OCI-LY3 (cell line): ENCODE measurements at regions not wholly inside any gene's neighbourhood (a gene's known extent, or its start where the extent isn't known, plus 50 kb on each side); places are given as distances from the start of the nearest gene placed in this dataset.

ENCODE experiments used
- H2AFZ ChIP-seq: fragments of 200-600, 300-600 bp; shearing (Covaris generic); 2 replicates; pipeline ENCODE4 v1.6.0; 2014; ENCODE audit warnings: antibody characterized with exemption, low read depth, low read length
- H3K27ac ChIP-seq: fragments of 200-600, 300-600 bp; sonication (generic); 2 replicates; pipeline ENCODE4 v1.5.1; 2014; ENCODE audit warnings: mild to moderate bottlenecking, low read length, moderate library complexity, mixed read lengths
- H3K27me3 ChIP-seq: fragments of 200-600, 300-600 bp; sonication (generic); 2 replicates; pipeline ENCODE4 v1.6.1; 2014; ENCODE audit warnings: low read depth, low read length, mixed read lengths
- H3K36me3 ChIP-seq: fragments of 200-600, 300-600 bp; sonication (generic); replicated peaks from 2 replicates; pipeline ENCODE3; 2014; ENCODE audit warnings: low read depth, low read length, mixed read lengths
- H3K4me1 ChIP-seq: fragments of 300-600, 200-600 bp; sonication (generic); 2 replicates; pipeline ENCODE4 v1.6.1; 2014; ENCODE audit warnings: low read length, mixed read lengths
- H3K4me2 ChIP-seq: fragments of 200-600, 300-600 bp; sonication (generic); 2 replicates; pipeline ENCODE4 v1.6.1; 2014; ENCODE audit warnings: low read length, mixed read lengths
- H3K4me3 ChIP-seq: fragments of 300-600, 200-600 bp; sonication (generic); 2 replicates; pipeline ENCODE4 v1.5.1; 2014; ENCODE audit warnings: antibody characterized with exemption, mild to moderate bottlenecking, low read length, moderate library complexity
- H3K79me2 ChIP-seq: fragments of 300-600, 200-600 bp; shearing (Covaris generic); 2 replicates; pipeline ENCODE4 v1.6.1; 2014; ENCODE audit warnings: mild to moderate bottlenecking, low read length, mixed read lengths
- H3K9ac ChIP-seq: fragments of 300-600, 200-600 bp; shearing (Covaris generic); 2 replicates; pipeline ENCODE4 v1.6.0; 2014; ENCODE audit warnings: mild to moderate bottlenecking, low read length, moderate library complexity
- H3K9me3 ChIP-seq: fragments of 200-600, 300-600 bp; shearing (Covaris generic); 2 replicates; pipeline ENCODE4 v1.6.1; 2014; ENCODE audit warnings: low read length, mixed read lengths; ENCODE audit not compliant: insufficient read depth
- H4K20me1 ChIP-seq: fragments of 200-600, 300-600 bp; sonication (generic); 2 replicates; pipeline ENCODE4 v1.6.1; 2016; ENCODE audit warnings: low read length, mixed read lengths; ENCODE audit not compliant: insufficient read depth
- EZH2phosphoT487 ChIP-seq: fragments of 200-600 bp; shearing (Covaris generic); IDR thresholded peaks from 2 replicates; pipeline ENCODE4 v1.6.1; 2018; ENCODE audit warnings: antibody characterized with exemption, mixed run types, low read depth
- TF ChIP-seq, protein P1 (sequence below): fragments of 200-600, 300-600 bp; sonication (generic); IDR thresholded peaks from 2 replicates; pipeline ENCODE4 v1.5.1; 2014; ENCODE audit warnings: antibody characterized with exemption, low read length, low read depth

DNA sequence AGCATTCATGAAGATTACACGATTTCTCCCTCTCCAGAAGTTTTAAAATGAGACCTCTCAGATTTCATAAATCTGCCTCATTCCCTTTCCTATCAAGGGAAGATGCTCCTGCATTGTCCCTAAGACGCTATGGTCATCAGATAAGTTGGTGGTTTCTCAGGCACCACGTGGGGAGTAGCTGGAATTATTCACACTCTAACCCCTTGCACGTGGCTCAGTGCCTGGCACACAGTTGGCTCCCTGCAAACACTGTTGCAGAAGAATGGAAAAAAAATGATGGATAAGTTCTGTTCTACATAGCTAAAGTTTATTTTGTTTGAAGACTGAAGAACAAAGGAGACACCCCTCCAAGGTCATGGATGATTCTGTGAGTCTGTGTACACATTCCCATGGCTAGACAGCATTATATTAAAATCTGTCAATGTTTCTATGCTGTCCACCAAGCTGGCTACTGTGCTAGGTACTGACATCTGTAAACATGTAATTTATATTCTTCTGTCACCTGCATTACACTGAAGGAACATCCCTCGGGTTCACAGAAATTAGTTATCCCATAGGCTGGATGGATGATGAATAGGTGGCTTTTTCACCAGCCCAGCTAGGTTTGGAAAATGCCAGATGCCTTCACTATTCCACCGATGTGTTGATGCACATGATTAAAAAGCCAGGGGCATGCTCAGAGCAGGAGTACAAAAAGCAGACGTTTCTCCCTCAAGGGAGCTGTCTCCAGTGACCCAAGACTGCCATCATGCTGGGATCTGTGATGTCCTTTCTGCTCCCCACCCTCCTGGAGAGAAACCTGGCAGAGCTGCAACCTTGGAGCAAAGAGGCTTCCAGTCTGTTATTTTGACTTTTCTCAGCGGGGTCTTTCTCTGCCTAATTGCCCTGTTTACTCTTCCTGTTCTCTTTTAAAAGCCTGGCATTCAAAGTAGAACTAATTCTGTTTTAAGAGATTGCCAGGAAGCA lies 610.5 kb downstream of the UTRN start:
- Histone ChIP-seq H3K4me2 (no peak overlapping the region), H3K9me3 (no peaks in the 10 kb centered on the region), H4K20me1 (no peaks in the 10 kb centered on the region), H3K27me3 (no peaks in the 10 kb centered on the region), H3K27ac (no peak overlapping the region), H3K4me3 (no peak overlapping the region), H2AFZ (no peak overlapping the region), H3K36me3 (no peaks in the 10 kb centered on the region), H3K4me1 (no peaks in the 10 kb centered on the region), H3K9ac (no peak overlapping the region), H3K79me2 (no peaks in the 10 kb centered on the region)
- TF ChIP-seq, protein P1, sequence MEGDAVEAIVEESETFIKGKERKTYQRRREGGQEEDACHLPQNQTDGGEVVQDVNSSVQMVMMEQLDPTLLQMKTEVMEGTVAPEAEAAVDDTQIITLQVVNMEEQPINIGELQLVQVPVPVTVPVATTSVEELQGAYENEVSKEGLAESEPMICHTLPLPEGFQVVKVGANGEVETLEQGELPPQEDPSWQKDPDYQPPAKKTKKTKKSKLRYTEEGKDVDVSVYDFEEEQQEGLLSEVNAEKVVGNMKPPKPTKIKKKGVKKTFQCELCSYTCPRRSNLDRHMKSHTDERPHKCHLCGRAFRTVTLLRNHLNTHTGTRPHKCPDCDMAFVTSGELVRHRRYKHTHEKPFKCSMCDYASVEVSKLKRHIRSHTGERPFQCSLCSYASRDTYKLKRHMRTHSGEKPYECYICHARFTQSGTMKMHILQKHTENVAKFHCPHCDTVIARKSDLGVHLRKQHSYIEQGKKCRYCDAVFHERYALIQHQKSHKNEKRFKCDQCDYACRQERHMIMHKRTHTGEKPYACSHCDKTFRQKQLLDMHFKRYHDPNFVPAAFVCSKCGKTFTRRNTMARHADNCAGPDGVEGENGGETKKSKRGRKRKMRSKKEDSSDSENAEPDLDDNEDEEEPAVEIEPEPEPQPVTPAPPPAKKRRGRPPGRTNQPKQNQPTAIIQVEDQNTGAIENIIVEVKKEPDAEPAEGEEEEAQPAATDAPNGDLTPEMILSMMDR = no peak
- no peak for TF ChIP-seq EZH2phosphoT487

GRCh38 chr6:144896289-144896688 lies 611.2 kb downstream of the UTRN start:
- H3K4me3 ChIP-seq = no peak overlapping the region
- no peaks in the 10 kb centered on the region for H3K4me1 ChIP-seq
- H3K27ac ChIP-seq = no peak overlapping the region
- H4K20me1 ChIP-seq = no peaks in the 10 kb centered on the region
- H3K4me2 ChIP-seq = no peak overlapping the region
- H3K36me3 ChIP-seq = no peaks in the 10 kb centered on the region
- TF ChIP-seq, protein P1 = no peak
- no peak for TF ChIP-seq EZH2phosphoT487
- H3K79me2 ChIP-seq = no peaks in the 10 kb centered on the region
- H3K9me3 ChIP-seq = no peaks in the 10 kb centered on the region
- no peaks in the 10 kb centered on the region for H3K27me3 ChIP-seq
- no peak overlapping the region for H2AFZ ChIP-seq
- no peak overlapping the region for H3K9ac ChIP-seq

GRCh38 chr6:144896871-144897270 lies 611.7 kb downstream of the UTRN start:
- TF ChIP-seq, protein P1 = no peak
- no peak for TF ChIP-seq EZH2phosphoT487
- no peak overlapping the region for H2AFZ ChIP-seq
- no peak overlapping the region for H3K27ac ChIP-seq
- H3K9ac ChIP-seq = no peak overlapping the region
- H3K79me2 ChIP-seq = no peaks in the 10 kb centered on the region
- H3K27me3 ChIP-seq = no peaks in the 10 kb centered on the region
- no peak overlapping the region for H3K4me2 ChIP-seq
- no peaks in the 10 kb centered on the region for H3K36me3 ChIP-seq
- no peak overlapping the region for H3K4me3 ChIP-seq
- H3K9me3 ChIP-seq = no peaks in the 10 kb centered on the region
- H3K4me1 ChIP-seq = no peaks in the 10 kb centered on the region
- H4K20me1 ChIP-seq = no peaks in the 10 kb centered on the region

DNA sequence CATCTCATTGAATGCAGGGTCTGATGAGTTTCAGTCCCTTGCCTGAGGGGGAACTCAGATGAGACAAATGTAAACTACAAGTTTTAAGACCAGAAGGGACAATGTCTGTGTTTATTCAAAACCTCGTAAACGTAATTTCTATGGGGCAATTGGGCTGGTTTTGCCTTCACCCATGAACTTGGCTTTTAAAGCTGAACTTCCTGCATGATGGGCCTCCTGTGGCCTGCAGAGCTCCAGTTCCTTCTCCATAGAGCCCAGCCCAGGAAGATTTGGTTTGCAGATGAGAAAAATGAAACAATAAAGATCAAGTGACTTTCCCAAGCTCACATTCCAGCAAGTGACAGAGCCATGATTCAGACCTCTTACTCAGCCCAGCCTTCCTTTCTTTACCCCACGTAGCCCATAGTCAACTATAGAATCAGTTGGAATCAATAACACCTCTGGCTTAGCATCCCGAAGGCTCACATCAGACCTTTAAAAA lies 612.3 kb downstream of the UTRN start:
- Histone ChIP-seq H3K27me3 (no peaks in the 10 kb centered on the region), H3K4me2 (no peak overlapping the region), H4K20me1 (no peaks in the 10 kb centered on the region), H2AFZ (no peak overlapping the region), H3K27ac (no peak overlapping the region), H3K36me3 (no peaks in the 10 kb centered on the region), H3K4me3 (no peak overlapping the region), H3K9me3 (no peaks in the 10 kb centered on the region), H3K79me2 (no peaks in the 10 kb centered on the region), H3K9ac (no peak overlapping the region), H3K4me1 (no peaks in the 10 kb centered on the region)
- TF ChIP-seq, protein P1 = no peak
- TF ChIP-seq EZH2phosphoT487 = no peak
